Islet precursor cell (in vitro differentiated cells): ENCODE measurements at regions not wholly inside any gene's neighbourhood (a gene's known extent, or its start where the extent isn't known, plus 50 kb on each side); places are given as distances from the start of the nearest gene placed in this dataset.
A peak's percentile ranks its signal among the peaks of the same experiment; 100 is the strongest.

Experiments used
- DNase-seq: peaks from one replicate; pipeline ENCODE4 v3.0.0-alpha.2; 2018

DNA sequence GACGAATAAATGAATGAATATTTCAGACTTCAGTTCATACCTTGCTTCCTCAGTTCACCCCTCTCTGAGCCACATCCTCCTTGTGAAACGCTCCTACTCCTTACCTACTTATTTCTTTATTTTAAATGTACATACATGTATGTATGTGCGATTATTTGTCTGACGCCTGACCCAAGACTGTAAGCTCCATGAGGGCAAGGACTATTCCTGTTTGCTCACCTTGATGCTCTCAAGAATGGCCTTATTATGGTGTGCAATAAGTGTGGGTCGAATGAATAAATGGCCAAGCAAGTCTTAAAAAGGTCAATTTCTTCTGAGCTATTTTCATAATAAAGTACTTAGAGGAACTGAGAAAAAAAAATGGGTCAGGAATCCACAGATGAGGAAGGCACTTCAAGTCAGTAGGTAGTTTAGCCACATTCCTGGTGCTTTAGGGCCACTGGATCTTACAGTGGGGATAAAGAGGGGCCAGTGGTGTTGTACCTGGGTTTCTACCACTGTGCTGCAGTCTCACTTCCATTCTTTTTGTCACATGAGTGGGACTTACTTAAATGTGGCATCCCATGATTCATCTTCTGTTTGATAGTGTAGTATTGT, 74.7 kb downstream of the SDC1 start:
- DNase-seq = peak; percentile 29

GRCh38 chr2:20149703-20150030, 75.3 kb downstream of the SDC1 start:
- DNase-seq = no peak

GRCh38 chr2:20148923-20149702, 75.8 kb downstream of the SDC1 start:
- DNase-seq = peak; percentile 48

DNA sequence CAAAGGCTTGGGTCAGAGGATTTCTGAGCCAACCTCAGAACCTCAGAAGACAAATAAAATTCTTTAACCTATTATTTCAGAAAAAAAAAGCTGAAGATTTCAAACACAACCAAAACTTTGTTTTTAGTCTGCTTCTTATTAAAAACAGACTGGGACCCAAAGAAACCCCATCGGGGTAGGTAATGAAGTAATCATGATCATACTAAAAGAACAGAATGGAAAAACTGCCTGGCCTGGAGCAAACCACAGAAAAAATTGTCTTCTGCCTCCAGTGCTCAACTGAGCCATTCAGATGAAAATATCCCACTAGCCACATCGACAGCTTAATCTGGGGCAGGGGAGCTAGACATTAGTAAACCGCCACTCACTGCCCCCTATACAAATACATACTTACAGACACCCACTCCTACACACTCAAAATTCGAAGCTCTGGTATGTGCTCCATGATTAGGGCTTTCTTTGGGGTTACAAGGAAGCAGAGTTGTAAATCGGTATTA, 76.5 kb downstream of the SDC1 start:
- peak; percentile 7 for DNase-seq

DNA sequence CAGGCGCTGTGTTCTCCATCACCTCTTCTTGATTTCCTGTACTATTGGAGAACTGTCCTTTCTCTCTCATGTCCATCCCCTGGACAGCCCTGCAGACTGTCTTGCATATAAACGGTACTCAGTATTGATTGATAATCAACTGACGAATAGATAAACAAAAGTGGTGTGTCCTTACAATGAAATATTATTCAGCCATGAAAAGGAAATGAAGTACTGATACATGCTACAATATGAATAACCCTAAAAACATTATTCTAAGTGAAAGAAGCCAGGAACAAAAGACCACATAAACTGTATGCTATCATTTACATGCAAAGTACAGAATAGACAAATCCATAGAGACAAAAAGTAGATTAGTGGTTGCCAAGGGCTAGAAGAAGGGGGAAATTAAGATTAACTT, 77.6 kb downstream of the SDC1 start:
- no peak for DNase-seq

DNA sequence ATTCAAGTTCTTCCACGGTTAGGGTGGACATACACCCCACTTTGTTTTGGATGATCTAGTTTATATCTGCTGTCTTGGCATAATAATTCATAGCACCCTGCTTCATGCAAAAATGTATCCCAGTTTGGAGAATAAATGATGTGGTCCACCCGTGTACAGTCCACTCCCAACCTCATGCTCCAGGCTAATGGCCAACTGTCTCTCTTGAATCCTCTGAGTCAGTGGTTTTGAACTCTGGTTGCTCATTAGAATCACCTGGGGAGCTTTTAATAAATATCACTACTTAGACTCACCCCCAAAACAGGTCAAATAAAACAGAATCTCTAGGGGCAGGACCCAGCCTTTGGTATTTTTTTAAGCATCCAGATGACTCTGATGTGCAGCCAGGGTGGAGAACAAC, 78.5 kb downstream of the SDC1 start:
- no peak for DNase-seq

DNA sequence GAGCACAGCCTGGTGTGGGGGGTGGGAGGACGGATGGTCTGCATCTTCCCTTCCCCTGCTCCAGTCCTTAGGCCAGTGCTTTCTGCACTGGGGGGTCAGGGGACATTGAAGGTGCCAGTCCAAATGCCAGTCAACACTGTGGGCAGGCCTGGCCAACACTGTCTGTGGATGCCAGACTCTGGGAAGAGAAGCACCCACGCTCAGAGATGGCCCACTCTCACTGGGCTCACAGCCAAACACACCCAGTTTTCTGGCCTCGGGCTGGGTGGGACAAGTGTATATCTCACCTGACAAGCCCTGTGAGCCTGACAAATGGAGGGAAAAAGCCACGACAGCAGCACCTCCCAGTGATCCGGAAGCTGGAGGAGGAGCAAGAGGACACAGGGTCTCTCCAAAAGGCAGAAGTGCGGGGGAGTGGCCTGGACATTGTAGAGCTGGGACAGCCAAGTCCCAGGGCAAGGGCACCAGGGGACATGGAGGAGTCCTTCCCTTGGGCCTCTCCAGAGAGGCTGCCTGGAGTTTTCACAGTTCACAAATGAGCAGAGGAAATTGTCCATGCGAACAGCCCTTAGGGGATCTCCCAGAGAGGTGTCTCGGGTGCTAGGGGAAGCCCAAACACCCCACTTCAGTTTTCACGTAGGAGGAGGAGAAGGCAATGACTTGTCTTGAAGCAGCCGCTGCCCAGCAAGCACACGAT, 79.3 kb downstream of the SDC1 start:
- peak; percentile 72 for DNase-seq

DNA sequence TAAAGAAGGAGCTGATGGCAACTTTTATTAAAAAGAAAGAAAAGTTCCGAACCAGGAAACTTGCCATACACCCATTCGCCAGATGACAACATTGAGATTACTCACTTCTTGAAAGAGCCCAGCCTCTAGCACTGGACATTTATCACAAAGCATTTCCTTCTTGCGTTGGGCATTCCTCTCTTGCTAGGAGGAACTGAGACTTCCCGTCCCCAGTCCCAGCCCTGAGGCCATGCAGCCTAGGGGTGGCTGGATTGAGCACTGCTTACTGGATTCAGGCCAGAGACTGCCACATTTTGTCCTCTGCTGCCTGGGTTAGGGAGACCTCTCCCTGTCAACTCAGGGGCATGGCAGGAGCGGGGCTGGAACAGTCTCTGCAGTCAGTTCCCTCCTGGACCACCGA, 80.1 kb downstream of the SDC1 start:
- DNase-seq = peak; percentile 75

DNA sequence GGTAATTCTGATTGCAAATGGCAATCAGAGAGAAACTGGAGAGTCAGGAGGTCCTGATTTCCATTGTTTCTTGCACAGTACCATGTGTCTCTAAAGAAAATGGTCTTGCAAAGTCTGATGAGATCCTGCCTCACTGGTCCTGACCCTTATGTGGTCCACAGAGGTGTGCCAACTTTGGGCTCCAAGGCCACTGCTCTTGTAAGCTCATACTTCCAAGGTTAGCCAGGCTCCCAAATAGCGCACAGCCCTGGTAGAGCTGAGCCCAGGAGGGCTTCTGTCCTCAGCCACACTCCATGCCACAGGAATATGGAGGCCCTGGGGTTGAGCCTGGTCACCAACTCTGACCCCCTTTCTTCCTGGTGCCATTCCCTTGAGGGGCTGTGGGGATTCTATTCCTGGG, 80.7 kb downstream of the SDC1 start:
- DNase-seq = peak; percentile 25

DNA sequence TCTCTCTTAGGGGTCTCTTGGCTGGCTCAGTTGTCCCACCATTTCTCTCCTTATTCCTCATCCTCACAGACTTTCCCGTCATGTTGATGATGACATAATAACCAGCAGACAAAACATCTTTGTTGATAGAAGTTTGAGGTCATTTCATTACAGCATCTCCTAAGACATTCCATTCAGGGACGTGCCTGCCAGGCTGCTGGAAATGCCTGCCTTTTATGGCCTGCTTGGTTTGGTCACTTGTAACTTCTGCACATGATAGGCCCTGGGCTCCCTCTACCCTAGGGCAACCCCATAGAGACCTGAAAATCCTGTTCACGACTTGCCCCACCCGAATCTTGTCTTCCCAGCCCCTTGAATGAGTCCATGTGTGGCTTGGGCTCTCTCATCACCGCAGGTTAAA, 81.7 kb downstream of the SDC1 start:
- peak; percentile 94 for DNase-seq

GRCh38 chr2:20141806-20142205, 83.1 kb downstream of the SDC1 start:
- DNase-seq = no peak

DNA sequence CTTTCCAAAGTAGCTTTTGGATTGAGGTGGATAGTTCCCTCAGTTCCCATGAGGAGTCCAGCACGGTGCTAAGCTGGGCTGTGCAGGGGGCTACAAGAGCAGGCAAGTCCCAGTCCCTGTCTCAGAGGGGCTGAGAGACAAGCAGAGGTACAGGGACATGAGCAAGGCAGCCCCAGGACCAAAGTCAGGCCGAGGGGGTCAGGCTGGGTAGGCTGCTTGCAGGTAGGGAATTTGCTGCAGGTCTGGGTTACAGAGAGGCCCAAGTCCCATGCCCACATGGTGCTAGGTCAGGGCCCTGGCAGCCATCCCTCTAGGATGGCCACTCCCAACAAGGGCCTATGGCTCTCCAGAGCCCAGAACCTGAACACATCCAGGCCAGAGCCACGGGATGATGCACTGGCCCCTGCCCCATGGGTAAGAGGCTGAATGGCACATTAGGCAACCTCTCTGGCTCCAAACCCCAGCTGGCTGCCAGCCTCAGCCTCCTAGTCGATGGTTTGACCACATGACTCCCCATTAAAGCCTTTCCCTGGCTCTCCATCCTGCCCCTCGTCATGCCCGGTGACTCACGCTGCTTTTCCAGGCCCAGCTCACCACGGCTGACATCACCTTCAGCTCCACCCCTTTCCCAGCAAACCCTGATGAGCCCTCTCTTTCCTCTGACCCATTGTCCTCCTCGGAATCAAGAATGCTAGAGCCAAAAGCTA, 83.7 kb downstream of the SDC1 start:
- DNase-seq = peak; percentile 94

DNA sequence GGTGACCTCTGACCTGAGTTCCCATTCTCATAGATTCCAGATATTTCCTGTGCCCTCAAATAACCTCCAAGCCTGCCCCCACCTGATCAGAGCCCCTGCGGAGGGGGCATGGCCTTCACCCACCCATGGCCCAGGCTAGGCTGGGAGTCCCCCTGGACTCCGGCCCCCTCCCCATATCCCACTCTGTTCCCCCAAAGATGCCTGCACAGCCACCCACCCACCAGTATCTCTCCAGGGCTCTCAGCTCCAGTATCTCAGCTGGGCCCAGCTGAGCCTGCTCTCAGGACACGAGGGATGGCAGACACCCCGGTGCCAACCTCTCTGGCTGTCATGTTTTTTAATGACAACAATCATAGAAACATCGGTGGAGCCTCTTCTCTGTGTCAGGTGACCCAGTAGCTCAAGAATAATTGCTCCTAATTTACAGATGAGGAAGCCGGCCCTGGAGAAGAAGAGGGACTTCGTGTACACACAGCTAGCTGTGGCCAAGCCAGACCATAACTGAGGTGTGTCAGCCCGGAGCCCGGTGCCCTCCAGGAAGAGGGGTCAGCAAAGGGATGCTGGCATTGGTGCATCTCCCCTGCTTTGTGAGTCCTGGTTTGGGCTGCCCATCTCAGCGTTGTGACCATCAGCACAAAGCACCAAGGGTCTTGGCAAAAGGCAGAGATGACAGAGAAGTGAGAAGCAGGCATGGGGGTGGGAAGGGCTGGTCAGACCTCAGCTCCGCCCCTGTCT, 84.4 kb downstream of the SDC1 start:
- DNase-seq = peak; percentile 40

DNA sequence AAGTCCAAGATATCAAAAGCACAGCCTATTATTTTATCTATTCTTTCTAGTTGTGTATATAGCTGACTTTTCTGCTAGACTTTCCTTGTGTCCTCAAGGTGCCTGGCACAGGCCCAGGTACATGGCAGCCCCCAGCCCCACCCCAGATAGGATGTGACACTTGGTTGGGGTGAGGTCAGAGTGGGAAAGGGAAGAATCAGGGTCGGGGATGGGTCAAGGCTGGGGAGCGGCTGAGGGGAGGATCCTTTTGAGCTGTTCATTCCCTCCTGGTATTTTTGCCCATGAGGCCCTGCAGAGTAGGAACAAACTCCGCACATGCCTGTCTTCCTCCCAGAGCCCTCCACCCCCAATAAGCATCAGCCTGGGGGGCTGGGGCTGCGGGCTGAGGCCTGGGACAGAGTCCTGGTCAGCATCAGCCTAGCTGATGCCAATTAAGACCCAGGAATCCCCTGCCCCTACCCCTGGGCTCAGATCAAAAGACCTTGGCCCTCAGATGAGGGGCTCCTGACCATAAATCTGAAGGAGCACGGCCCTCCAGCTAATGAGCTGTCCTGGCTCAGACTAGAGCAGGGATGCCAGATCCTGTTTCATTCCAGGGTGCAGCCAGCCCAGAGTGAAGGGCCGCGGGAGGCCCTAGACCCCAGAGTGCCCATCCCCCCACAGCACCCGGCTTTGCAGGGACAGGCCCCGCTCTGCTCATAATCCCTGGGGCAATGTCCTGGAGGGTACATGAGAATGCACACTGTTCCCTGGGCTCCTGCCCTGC, 85.3 kb downstream of the SDC1 start:
- peak; percentile 50 for DNase-seq

GRCh38 chr2:20138696-20139095, 86.2 kb downstream of the SDC1 start:
- DNase-seq = peak; percentile 83

GRCh38 chr2:20137884-20138283, 86.5 kb upstream of the LAPTM4A start:
- DNase-seq = peak; percentile 49

GRCh38 chr2:20137131-20137571, 85.7 kb upstream of the LAPTM4A start:
- DNase-seq = peak; percentile 54

DNA sequence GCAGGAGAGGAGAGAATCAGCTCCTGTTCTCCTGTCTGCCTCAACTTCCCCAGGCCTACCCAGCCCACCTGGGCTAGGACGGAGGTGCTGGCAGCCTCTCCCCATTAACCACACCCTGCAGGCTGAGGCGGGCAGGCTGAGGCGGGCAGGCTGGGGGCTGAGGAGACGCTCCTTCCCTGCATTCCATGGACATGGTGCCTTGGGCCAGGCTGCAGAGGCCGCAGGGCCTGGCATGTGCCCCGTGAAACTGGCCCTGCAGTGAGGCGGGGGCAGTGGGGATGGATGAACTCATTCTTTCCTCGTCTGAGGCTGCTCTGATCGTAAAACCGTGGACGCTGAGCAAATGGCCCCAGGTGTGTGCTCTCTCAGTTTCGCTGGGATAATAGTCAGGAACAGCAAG, 84.7 kb upstream of the LAPTM4A start:
- peak; percentile 74 for DNase-seq

DNA sequence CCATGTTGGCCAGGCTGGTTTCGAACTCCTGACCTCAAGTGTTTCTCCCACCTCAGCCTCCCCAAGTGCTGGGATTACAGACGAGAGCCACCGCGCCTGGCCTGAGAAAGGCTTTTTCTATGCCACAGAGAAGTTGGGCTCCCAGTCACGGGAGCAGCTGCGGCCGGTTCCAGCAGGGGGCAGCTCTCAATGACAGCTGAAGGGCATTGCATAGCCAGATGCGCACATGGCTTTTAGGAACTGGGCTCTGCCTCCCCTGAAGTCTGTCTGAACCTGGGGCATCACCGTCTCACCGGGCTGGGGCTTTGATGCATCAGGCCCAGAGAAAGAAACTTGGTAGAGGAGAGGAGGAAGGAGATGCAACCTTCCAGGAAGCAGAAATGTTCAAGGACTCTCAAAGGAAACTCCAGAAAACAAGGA, 84.2 kb upstream of the LAPTM4A start:
- peak; percentile 87 for DNase-seq

- no peak for DNase-seq
Measured at GRCh38 chr2:20132990-20133535, 81.6 kb upstream of the LAPTM4A start.
